Gastroesophageal sphincter (tissue), 3 donors: ENCODE measurements at regions not wholly inside any gene's neighbourhood (a gene's known extent, or its start where the extent isn't known, plus 50 kb on each side); places are given as distances from the start of the nearest gene placed in this dataset.

Source experiments
- CTCF ChIP-seq, 4 experiments: fragments of 200-600 bp in 2 of 4; fragments of 450-650 bp in 2 of 4; sonication (generic) in 1 of 4; IDR thresholded peaks; one replicate each; pipeline ENCODE4 v1.5.1; 2017 to 2019; ENCODE audit warnings: antibody characterized with exemption in 4 of 4, mild to moderate bottlenecking in 2 of 4, moderate library complexity in 2 of 4
- POLR2A ChIP-seq, 2 donors: fragments of 450-650 bp; IDR thresholded peaks; one replicate each; pipeline ENCODE4 v1.6.1; 2017; ENCODE audit warnings: antibody characterized with exemption in 2 of 2, mild to moderate bottlenecking in 2 of 2, moderate library complexity in 1 of 2

DNA sequence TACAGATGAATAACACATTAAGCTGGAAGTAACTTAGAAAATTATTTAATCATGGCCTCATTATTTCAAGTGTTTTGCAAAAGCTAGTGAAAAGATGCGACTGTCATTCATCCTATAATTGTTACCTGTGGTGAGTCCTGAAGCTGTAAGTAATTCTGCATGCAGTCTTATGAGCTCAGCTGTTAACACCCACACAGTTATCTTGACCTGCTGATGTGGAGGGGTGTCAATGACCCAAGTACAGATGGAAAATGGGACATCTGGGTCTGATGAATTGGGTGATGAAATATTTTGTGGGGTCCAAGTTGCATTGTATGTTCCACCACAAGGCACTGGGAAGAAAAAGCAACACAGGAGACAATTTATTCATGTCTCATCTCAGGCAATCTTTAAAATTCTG, 68.9 kb downstream of the OR13A1 start:
- TF ChIP-seq POLR2A (IDR thresholded peaks at IDR 0.05) (no peak), CTCF (IDR thresholded peaks at IDR 0.05) (no peak)
